HepG2 (cell line): ENCODE measurements at regions not wholly inside any gene's neighbourhood (a gene's known extent, or its start where the extent isn't known, plus 50 kb on each side); places are given as distances from the start of the nearest gene placed in this dataset.

Source experiments
- ARNT ChIP-seq: fragments of 450-650 bp; IDR thresholded peaks from 2 replicates; pipeline ENCODE4 v1.6.1; 2017
- GATAD1 ChIP-seq: IDR thresholded peaks from 2 replicates; pipeline ENCODE4 v1.6.1; 2016; ENCODE audit warnings: missing genetic modification reagents, missing compliant biosample characterization
- HNF4G ChIP-seq, 2 experiments: sonication (generic) in 1 of 2; formaldehyde crosslinking in 1 of 2; IDR thresholded peaks; 2 replicates each; pipeline versions ENCODE4 v1.4.0 to v1.6.1; 2011 to 2020; ENCODE audit warnings: borderline replicate concordance in 2 of 2, low read depth in 2 of 2, mild to moderate bottlenecking in 2 of 2, low read length in 1 of 2, missing genetic modification reagents in 1 of 2, moderate library complexity in 1 of 2
- HOXD1 ChIP-seq: sonication (generic); formaldehyde crosslinking; IDR thresholded peaks from 2 replicates; pipeline ENCODE4 v1.5.0; 2020; ENCODE audit warnings: missing genetic modification reagents
- IRF1 ChIP-seq: sonication (generic); formaldehyde crosslinking; IDR thresholded peaks from 2 replicates; pipeline ENCODE4 v1.4.0; 2020; ENCODE audit warnings: low read depth, mild to moderate bottlenecking, missing genetic modification reagents
- KAT2B ChIP-seq: fragments of 150-350 bp; IDR thresholded peaks from 2 replicates; pipeline ENCODE4 v1.6.1; 2014; ENCODE audit warnings: low read depth, low read length, borderline replicate concordance
- KLF12 ChIP-seq: sonication (generic); formaldehyde crosslinking; IDR thresholded peaks from 2 replicates; pipeline ENCODE4 v1.4.0; 2020; ENCODE audit warnings: missing genetic modification reagents, borderline replicate concordance
- MED1 ChIP-seq: sonication (generic); formaldehyde crosslinking; IDR thresholded peaks from 2 replicates; pipeline ENCODE4 v1.4.0; 2020; ENCODE audit warnings: missing genetic modification reagents
- MTF2 ChIP-seq: sonication (generic); formaldehyde crosslinking; IDR thresholded peaks from 2 replicates; pipeline ENCODE4 v1.5.0; 2020; ENCODE audit warnings: missing genetic modification reagents, borderline replicate concordance
- POLR2G ChIP-seq: fragments of 200-400 bp; formaldehyde crosslinking; IDR thresholded peaks from 2 replicates; pipeline ENCODE4 v1.6.1; 2018; ENCODE audit warnings: mild to moderate bottlenecking, low read depth, low read length, moderate library complexity
- REPIN1 ChIP-seq: sonication (generic); formaldehyde crosslinking; IDR thresholded peaks from 2 replicates; pipeline ENCODE4 v1.8.0; 2022; ENCODE audit warnings: missing genetic modification reagents, low read depth, mild to moderate bottlenecking, borderline replicate concordance
- RFXANK ChIP-seq: IDR thresholded peaks from 2 replicates; pipeline ENCODE4 v1.6.1; 2016
- SNRNP70 ChIP-seq: fragments of 200-400 bp; formaldehyde crosslinking; IDR thresholded peaks from 2 replicates; pipeline ENCODE4 v1.6.1; 2017; ENCODE audit warnings: mild to moderate bottlenecking, low read depth, low read length, moderate library complexity
- TEAD3 ChIP-seq: optimal IDR thresholded peaks from 2 replicates; pipeline ENCODE3; 2016; ENCODE audit warnings: borderline replicate concordance
- U2AF1 ChIP-seq: fragments of 200-400 bp; formaldehyde crosslinking; optimal IDR thresholded peaks from 2 replicates; pipeline ENCODE3; 2017; ENCODE audit warnings: mild to moderate bottlenecking, low read depth, low read length
- U2AF2 ChIP-seq: fragments of 200-400 bp; formaldehyde crosslinking; IDR thresholded peaks from 2 replicates; pipeline ENCODE4 v1.6.1; 2017; ENCODE audit warnings: low read depth, mild to moderate bottlenecking, low read length
- ZBTB20 ChIP-seq: sonication (generic); formaldehyde crosslinking; IDR thresholded peaks from 2 replicates; pipeline ENCODE4 v1.8.1; 2023; ENCODE audit warnings: missing genetic modification reagents, low read depth, mild to moderate bottlenecking, borderline replicate concordance
- ZNF12 ChIP-seq: sonication (generic); formaldehyde crosslinking; IDR thresholded peaks from 2 replicates; pipeline ENCODE4 v1.5.0; 2020; ENCODE audit warnings: missing genetic modification reagents
- ZNF205 ChIP-seq: IDR thresholded peaks from 2 replicates; pipeline ENCODE4 v1.6.1; 2018; ENCODE audit warnings: missing biosample characterization, missing genetic modification reagents
- ZNF317 ChIP-seq: sonication (generic); formaldehyde crosslinking; IDR thresholded peaks from 2 replicates; pipeline ENCODE4 v1.5.0; 2020; ENCODE audit warnings: mild to moderate bottlenecking, missing genetic modification reagents
- ZNF333 ChIP-seq: sonication (generic); formaldehyde crosslinking; IDR thresholded peaks from 2 replicates; pipeline ENCODE4 v1.4.0; 2020; ENCODE audit warnings: mild to moderate bottlenecking, missing genetic modification reagents, borderline replicate concordance
- ZNF550 ChIP-seq: sonication (generic); formaldehyde crosslinking; IDR thresholded peaks from 2 replicates; pipeline ENCODE4 v1.4.0; 2020; ENCODE audit warnings: mild to moderate bottlenecking, missing genetic modification reagents, borderline replicate concordance
- ZNF562 ChIP-seq: sonication (generic); formaldehyde crosslinking; IDR thresholded peaks from 2 replicates; pipeline ENCODE4 v1.8.0; 2022; ENCODE audit warnings: missing genetic modification reagents, borderline replicate concordance
- ZNF619 ChIP-seq: sonication (generic); formaldehyde crosslinking; IDR thresholded peaks from 2 replicates; pipeline ENCODE4 v1.4.0; 2020; ENCODE audit warnings: mild to moderate bottlenecking, missing genetic modification reagents
- ZNF777 ChIP-seq: sonication (generic); formaldehyde crosslinking; IDR thresholded peaks from 2 replicates; pipeline ENCODE4 v1.4.0; 2020; ENCODE audit warnings: missing genetic modification reagents
- ZSCAN21 ChIP-seq: sonication (generic); formaldehyde crosslinking; IDR thresholded peaks from 2 replicates; pipeline ENCODE4 v1.8.0; 2022; ENCODE audit warnings: mild to moderate bottlenecking, missing genetic modification reagents, moderate library complexity, borderline replicate concordance
- ZSCAN9 ChIP-seq: IDR thresholded peaks from 2 replicates; pipeline ENCODE4 v1.6.1; 2016; ENCODE audit warnings: borderline replicate concordance
- TF ChIP-seq, protein P1 (sequence below): sonication (generic); formaldehyde crosslinking; IDR thresholded peaks from 2 replicates; pipeline ENCODE4 v1.4.0; 2020; ENCODE audit warnings: mild to moderate bottlenecking, missing genetic modification reagents
- TF ChIP-seq, protein P2 (sequence below): sonication (generic); formaldehyde crosslinking; IDR thresholded peaks from 2 replicates; pipeline ENCODE4 v1.5.0; 2020; ENCODE audit warnings: missing genetic modification reagents

DNA sequence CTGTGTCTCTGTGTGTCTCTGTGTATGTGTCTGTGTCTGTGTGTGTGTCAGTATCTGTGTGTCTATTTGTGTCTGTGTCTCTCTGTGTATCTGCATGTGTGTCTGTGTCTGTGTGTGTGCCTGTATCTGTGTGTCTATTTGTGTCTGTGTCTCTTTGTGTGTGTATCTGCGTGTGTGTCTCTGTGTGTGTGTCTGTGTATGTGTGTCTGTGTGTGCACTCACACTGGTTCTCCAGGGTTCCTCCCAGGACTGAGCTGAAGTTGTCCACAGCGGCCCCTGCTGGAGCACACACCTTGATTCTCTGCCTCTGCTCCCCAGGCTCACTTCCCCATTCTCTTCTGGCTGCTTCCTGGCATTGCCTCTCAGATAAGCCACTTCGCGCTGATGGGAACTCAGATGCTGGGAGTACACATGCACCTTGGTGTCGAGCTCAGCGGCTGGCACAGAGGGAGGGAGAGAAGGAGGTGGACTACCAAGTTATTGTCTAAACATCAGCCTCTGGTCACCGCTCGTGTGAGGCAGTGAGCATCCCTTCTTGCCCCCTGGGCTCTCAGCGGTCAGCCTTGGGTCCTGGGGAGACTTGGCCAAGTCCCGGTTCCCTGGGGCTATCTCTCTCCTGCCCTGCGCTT, 104.9 kb upstream of the NXT1 start (continued):
- no peak for TF ChIP-seq ZNF562 (CRISPR knock-in tag)
- TF ChIP-seq KLF12 (CRISPR knock-in tag), result no peak
- TF ChIP-seq ARNT, result no peak
- TF ChIP-seq MTF2, result no peak
- no peak for TF ChIP-seq ZNF777
- TF ChIP-seq ZSCAN21 (CRISPR knock-in tag), result no peak
- TF ChIP-seq, protein P1, sequence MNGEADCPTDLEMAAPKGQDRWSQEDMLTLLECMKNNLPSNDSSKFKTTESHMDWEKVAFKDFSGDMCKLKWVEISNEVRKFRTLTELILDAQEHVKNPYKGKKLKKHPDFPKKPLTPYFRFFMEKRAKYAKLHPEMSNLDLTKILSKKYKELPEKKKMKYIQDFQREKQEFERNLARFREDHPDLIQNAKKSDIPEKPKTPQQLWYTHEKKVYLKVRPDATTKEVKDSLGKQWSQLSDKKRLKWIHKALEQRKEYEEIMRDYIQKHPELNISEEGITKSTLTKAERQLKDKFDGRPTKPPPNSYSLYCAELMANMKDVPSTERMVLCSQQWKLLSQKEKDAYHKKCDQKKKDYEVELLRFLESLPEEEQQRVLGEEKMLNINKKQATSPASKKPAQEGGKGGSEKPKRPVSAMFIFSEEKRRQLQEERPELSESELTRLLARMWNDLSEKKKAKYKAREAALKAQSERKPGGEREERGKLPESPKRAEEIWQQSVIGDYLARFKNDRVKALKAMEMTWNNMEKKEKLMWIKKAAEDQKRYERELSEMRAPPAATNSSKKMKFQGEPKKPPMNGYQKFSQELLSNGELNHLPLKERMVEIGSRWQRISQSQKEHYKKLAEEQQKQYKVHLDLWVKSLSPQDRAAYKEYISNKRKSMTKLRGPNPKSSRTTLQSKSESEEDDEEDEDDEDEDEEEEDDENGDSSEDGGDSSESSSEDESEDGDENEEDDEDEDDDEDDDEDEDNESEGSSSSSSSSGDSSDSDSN (CRISPR knock-in tag), result no peak
- TF ChIP-seq ZNF550, result no peak
- TF ChIP-seq HOXD1 (CRISPR knock-in tag), result no peak
- no peak for TF ChIP-seq U2AF1
- TF ChIP-seq TEAD3 (CRISPR knock-in tag), result peak; percentile 55
- no peak for TF ChIP-seq ZNF12 (CRISPR knock-in tag)
- TF ChIP-seq RFXANK (CRISPR knock-in tag), result no peak
- no peak for TF ChIP-seq KAT2B
- no peak for TF ChIP-seq MED1
- TF ChIP-seq ZBTB20, result no peak
- TF ChIP-seq ZNF317 (CRISPR knock-in tag), result no peak
- TF ChIP-seq SNRNP70, result no peak
- no peak for TF ChIP-seq ZSCAN9 (CRISPR knock-in tag)
- TF ChIP-seq ZNF333 (CRISPR knock-in tag), result no peak
- no peak for TF ChIP-seq POLR2G
- TF ChIP-seq, protein P2, sequence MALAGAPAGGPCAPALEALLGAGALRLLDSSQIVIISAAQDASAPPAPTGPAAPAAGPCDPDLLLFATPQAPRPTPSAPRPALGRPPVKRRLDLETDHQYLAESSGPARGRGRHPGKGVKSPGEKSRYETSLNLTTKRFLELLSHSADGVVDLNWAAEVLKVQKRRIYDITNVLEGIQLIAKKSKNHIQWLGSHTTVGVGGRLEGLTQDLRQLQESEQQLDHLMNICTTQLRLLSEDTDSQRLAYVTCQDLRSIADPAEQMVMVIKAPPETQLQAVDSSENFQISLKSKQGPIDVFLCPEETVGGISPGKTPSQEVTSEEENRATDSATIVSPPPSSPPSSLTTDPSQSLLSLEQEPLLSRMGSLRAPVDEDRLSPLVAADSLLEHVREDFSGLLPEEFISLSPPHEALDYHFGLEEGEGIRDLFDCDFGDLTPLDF, result no peak
- no peak for TF ChIP-seq U2AF2
- TF ChIP-seq GATAD1 (CRISPR knock-in tag), result no peak
- TF ChIP-seq ZNF205 (CRISPR knock-in tag), result no peak
- TF ChIP-seq REPIN1 (CRISPR knock-in tag), result 0 out of 2 replicates have a peak, but pooled peaks have one; percentile 45
- TF ChIP-seq HNF4G (IDR thresholded peaks at IDR 0.05; ENCODE audit: borderline replicate concordance, low read depth, low read length), result no peak
- TF ChIP-seq HNF4G (CRISPR knock-in tag; IDR thresholded peaks at IDR 0.05; ENCODE audit: borderline replicate concordance, low read depth), result no peak
- TF ChIP-seq IRF1, result no peak
- TF ChIP-seq ZNF619, result no peak
